IMR-90 (cell line): ENCODE measurements at regions not wholly inside any gene's neighbourhood (a gene's known extent, or its start where the extent isn't known, plus 50 kb on each side); places are given as distances from the start of the nearest gene placed in this dataset.

ENCODE experiments used
- ATAC-seq: fragments of 200-7000 bp; cut with Tn5 transposase; 2 replicates; pipeline ENCODE4 v1.9.1; 2020; ENCODE audit warnings: low read depth, mild to moderate bottlenecking, moderate library complexity
- BruUV-seq: library from RNA; stranded (reverse); fragments of 400-500 nt; replicated peaks from 2 replicates; lab custom pipeline; 2021; lab: Mats Ljungman, UMichigan
- CTCF ChIA-PET: fragments of 300-600 bp; formaldehyde crosslinking; extraction: SDS; loops from one replicate; lab custom pipeline; 2021; ENCODE audit warnings: antibody characterized with exemption; lab: Yijun Ruan, JAX
- POLR2A ChIA-PET: fragments of 300-600 bp; sonication (Branson Sonifier 250); formaldehyde crosslinking; loops from one replicate; lab custom pipeline; 2022; ENCODE audit warnings: antibody characterized with exemption; ENCODE audit not compliant: unreplicated experiment; lab: Charles Lee
- DNase-seq: peaks from one replicate; pipeline ENCODE4 v3.0.0; 2013
- H2AFZ ChIP-seq: replicated peaks from 2 replicates; pipeline ENCODE3; 2013; ENCODE audit warnings: low read length, mild to moderate bottlenecking; ENCODE audit not compliant: poor library complexity
- H2AK5ac ChIP-seq: 2 replicates; pipeline ENCODE4 v1.6.1; 2013; ENCODE audit warnings: low read depth, low read length, inconsistent platforms
- H2AK9ac ChIP-seq: replicated peaks from 2 replicates; pipeline ENCODE3; 2013; ENCODE audit warnings: mild to moderate bottlenecking, low read depth, low read length, moderate library complexity; ENCODE audit not compliant: poor library complexity
- H2BK120ac ChIP-seq: 2 replicates; pipeline ENCODE4 v1.6.1; 2013; ENCODE audit warnings: low read depth, low read length, inconsistent platforms
- H2BK15ac ChIP-seq: 3 replicates; pipeline ENCODE4 v1.6.1; 2013; ENCODE audit warnings: low read depth, low read length, inconsistent platforms
- H2BK20ac ChIP-seq: 2 replicates; pipeline ENCODE4 v1.6.1; 2013; ENCODE audit warnings: low read depth, mild to moderate bottlenecking, inconsistent platforms, low read length, moderate library complexity
- H2BK5ac ChIP-seq: 2 replicates; pipeline ENCODE4 v1.6.1; 2013; ENCODE audit warnings: mild to moderate bottlenecking, low read depth, low read length, inconsistent platforms; ENCODE audit not compliant: poor library complexity, severe bottlenecking
- H3K14ac ChIP-seq: replicated peaks from 2 replicates; pipeline ENCODE4 v1.6.1; 2013; ENCODE audit warnings: low read depth, low read length, inconsistent platforms
- H3K18ac ChIP-seq: 2 replicates; pipeline ENCODE4 v1.6.1; 2013; ENCODE audit warnings: low read depth, low read length, control low read depth
- H3K23ac ChIP-seq: 2 replicates; pipeline ENCODE4 v1.6.1; 2013; ENCODE audit warnings: low read depth, low read length, inconsistent platforms
- H3K27ac ChIP-seq: 2 replicates; pipeline ENCODE4 v1.5.1; 2013; ENCODE audit warnings: mild to moderate bottlenecking, control low read depth, low read length; ENCODE audit not compliant: insufficient read depth
- H3K27me3 ChIP-seq: 2 replicates; pipeline ENCODE4 v1.6.1; 2013; ENCODE audit warnings: low read length; ENCODE audit not compliant: control insufficient read depth, insufficient read depth
- H3K36me3 ChIP-seq: 2 replicates; pipeline ENCODE4 v1.6.1; 2013; ENCODE audit warnings: low read length, mixed read lengths; ENCODE audit not compliant: control insufficient read depth, insufficient read depth
- H3K4ac ChIP-seq: 2 replicates; pipeline ENCODE4 v1.6.1; 2013; ENCODE audit warnings: low read depth, low read length, inconsistent platforms
- H3K4me1 ChIP-seq: 2 replicates; pipeline ENCODE4 v1.6.1; 2013; ENCODE audit warnings: low read length, mixed read lengths; ENCODE audit not compliant: control insufficient read depth, insufficient read depth
- H3K4me2 ChIP-seq: 2 replicates; pipeline ENCODE4 v1.6.1; 2013; ENCODE audit warnings: low read depth, mild to moderate bottlenecking, control low read depth, low read length, moderate library complexity
- H3K4me3 ChIP-seq: 2 replicates; pipeline ENCODE4 v1.5.1; 2013; ENCODE audit warnings: low read depth, mild to moderate bottlenecking, control low read depth, low read length, moderate library complexity; ENCODE audit not compliant: insufficient read depth
- H3K56ac ChIP-seq: 2 replicates; pipeline ENCODE4 v1.6.1; 2013; ENCODE audit warnings: low read length, inconsistent platforms; ENCODE audit not compliant: insufficient read depth; ENCODE audit errors: extremely low read depth
- H3K79me1 ChIP-seq, 2 experiments: 2 replicates each; pipeline ENCODE4 v1.6.1; 2013; ENCODE audit warnings: low read length in 2 of 2, inconsistent platforms in 1 of 2, low read depth in 1 of 2
- H3K9ac ChIP-seq: 2 replicates; pipeline ENCODE4 v1.6.1; 2013; ENCODE audit warnings: low read depth, low read length, control low read depth
- H3K9me1 ChIP-seq: 2 replicates; pipeline ENCODE4 v1.6.1; 2013; ENCODE audit warnings: low read length, inconsistent platforms; ENCODE audit not compliant: insufficient read depth
- H3K9me3 ChIP-seq: 2 replicates; pipeline ENCODE4 v1.6.1; 2013; ENCODE audit warnings: low read length; ENCODE audit not compliant: control insufficient read depth, insufficient read depth
- H4K20me1 ChIP-seq: 2 replicates; pipeline ENCODE4 v1.6.1; 2013; ENCODE audit warnings: low read length, inconsistent platforms; ENCODE audit not compliant: insufficient read depth
- H4K5ac ChIP-seq: 2 replicates; pipeline ENCODE4 v1.6.1; 2013; ENCODE audit warnings: mild to moderate bottlenecking, low read depth, low read length, control low read depth
- H4K8ac ChIP-seq, 2 experiments: 2 replicates each; pipeline ENCODE4 v1.6.1; 2013; ENCODE audit warnings: low read depth in 2 of 2, low read length in 2 of 2, control low read depth in 1 of 2, inconsistent platforms in 1 of 2
- H4K91ac ChIP-seq: 2 replicates; pipeline ENCODE4 v1.6.1; 2013; ENCODE audit warnings: low read depth, low read length, inconsistent platforms; ENCODE audit not compliant: insufficient read depth
- CTCF ChIP-seq: conservative IDR thresholded peaks from 2 replicates; pipeline ENCODE4 v1.5.1; 2012; ENCODE audit warnings: mild to moderate bottlenecking, low read depth, low read length, improper control_type of control experiment
- MAFK ChIP-seq: IDR thresholded peaks from 2 replicates; pipeline ENCODE4 v1.6.1; 2012; ENCODE audit warnings: low read depth, low read length, improper control_type of control experiment
- MAZ ChIP-seq: IDR thresholded peaks from 2 replicates; pipeline ENCODE4 v1.6.1; 2012; ENCODE audit warnings: low read depth, mild to moderate bottlenecking, low read length, improper control_type of control experiment, moderate library complexity, borderline replicate concordance
- NFE2L2 ChIP-seq: fragments of 150-350 bp; IDR thresholded peaks from 2 replicates; pipeline ENCODE4 v1.6.1; 2016; ENCODE audit warnings: low read depth, mild to moderate bottlenecking, low read length
- POLR2A ChIP-seq: IDR thresholded peaks from 2 replicates; pipeline ENCODE4 v1.6.1; 2012; ENCODE audit warnings: mild to moderate bottlenecking, low read depth, low read length
- SMC3 ChIP-seq: fragments of 150-350 bp; IDR thresholded peaks from 2 replicates; pipeline ENCODE4 v1.6.1; 2016; ENCODE audit warnings: low read depth, mild to moderate bottlenecking, antibody characterized with exemption, low read length, moderate library complexity
- WGBS, 2 experiments: methylation state at CpG; one replicate each; pipeline versions ENCODE4 v1.1.5 to v1.1.7; 2013; ENCODE audit warnings: missing lambda C conversion rate in 2 of 2; ENCODE audit not compliant: insufficient read length in 1 of 2; ENCODE audit errors: extremely low coverage in 2 of 2; 5-methylcytosine and 5-hydroxymethylcytosine counted together
- dilution Hi-C: fragments of 300-500 bp; cut with HindIII; formaldehyde crosslinking; loops from one replicate; pipeline ENCODE4 v1.14.3; 2018; ENCODE audit warnings: low sequenced_read_pairs; ENCODE audit not compliant: unreplicated experiment
- in situ Hi-C: fragments of 300-500 bp; cut with MboI; formaldehyde crosslinking; loops from 3 replicates; pipeline ENCODE4 v1.14.3; 2019; ENCODE audit warnings: low sequenced_read_pairs, inconsistent platforms, mixed read lengths
- intact Hi-C: fragments of 100-400 bp; cut with micrococcal nuclease; formaldehyde crosslinking; loops from 2 replicates; pipeline ENCODE4 v1.10.0; 2022
- TF ChIP-seq, protein P1 (sequence below): fragments of 150-350 bp; IDR thresholded peaks from 2 replicates; pipeline ENCODE4 v1.6.1; 2016; ENCODE audit warnings: low read depth, mild to moderate bottlenecking, low read length, moderate library complexity, borderline replicate concordance

DNA sequence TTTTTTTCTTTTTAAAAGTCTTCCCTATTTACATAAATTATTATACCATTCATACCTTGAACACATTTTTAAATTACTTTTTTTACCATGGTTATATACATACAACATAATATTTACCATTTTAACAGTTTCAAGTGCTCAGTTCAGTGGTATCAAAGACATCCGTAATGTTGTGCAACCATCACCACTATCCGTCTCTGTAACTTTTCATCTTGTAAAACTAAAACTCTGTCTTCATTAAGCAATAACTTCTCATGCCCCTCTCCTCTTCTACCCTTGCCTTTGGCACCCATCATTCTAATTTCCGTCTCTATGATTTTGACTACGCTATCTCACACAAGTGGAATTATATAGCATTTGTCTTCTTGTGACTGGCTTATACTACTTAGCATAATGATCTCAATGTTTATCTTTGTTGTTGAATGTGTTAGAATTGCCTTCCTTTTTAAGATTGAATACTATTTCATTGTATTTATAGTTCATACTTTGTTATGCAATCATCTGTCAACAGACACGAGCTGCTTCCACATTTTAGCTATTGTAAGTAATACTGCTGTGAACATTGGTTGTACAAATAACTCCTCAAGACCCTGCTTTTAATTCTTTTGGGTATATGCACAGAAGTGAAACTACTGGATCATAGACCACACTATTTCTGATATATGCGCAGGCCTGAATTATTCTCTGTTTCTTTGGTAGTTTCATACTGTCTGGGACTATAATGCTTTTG lies 689.5 kb upstream of the NCAM2 start:
- no peak overlapping the region for H3K27ac ChIP-seq
- no peak overlapping the region for H3K4me3 ChIP-seq
- 20% methylated on average over 1 of the region's 6 CpGs; no CpG with 5 or more reads in 1 of the 2 experiments for WGBS, 2 experiments
- H3K18ac ChIP-seq = no peak overlapping the region
- DNase-seq = no peak
- H3K23ac ChIP-seq = no peak overlapping the region
- no peak overlapping the region for H2BK5ac ChIP-seq
- no TSS peak for BruUV-seq
- H3K9me3 ChIP-seq = peaks cover 1% of the 10 kb centered on the region; the same call in 1 of the 2 replicates
- H2AK5ac ChIP-seq = no peak overlapping the region
- H3K9me1 ChIP-seq = no peaks in the 10 kb centered on the region
- H3K9ac ChIP-seq = no peak overlapping the region
- H2BK120ac ChIP-seq = no peak overlapping the region
- H2AK9ac ChIP-seq = no peak overlapping the region
- intact Hi-C loops = no loop called here
- no peak for ATAC-seq
- H3K4me1 ChIP-seq = no peaks in the 10 kb centered on the region
- ChIA-PET POLR2A (no interaction called here), CTCF (no interaction called here)
- dilution Hi-C loops = no loop called here
- no peaks in the 10 kb centered on the region for H3K27me3 ChIP-seq
- no peak overlapping the region for H2BK20ac ChIP-seq
- H3K14ac ChIP-seq = no peak overlapping the region
- H3K36me3 ChIP-seq = no peaks in the 10 kb centered on the region
- H3K4ac ChIP-seq = no peak overlapping the region
- H3K56ac ChIP-seq = no peak overlapping the region
- no peak overlapping the region for H3K4me2 ChIP-seq
- no peak overlapping the region for H4K8ac ChIP-seq
- H3K79me1 ChIP-seq = no peaks in the 10 kb centered on the region
- H4K91ac ChIP-seq = no peak overlapping the region
- in situ Hi-C loops = no loop called here
- H4K20me1 ChIP-seq = no peaks in the 10 kb centered on the region
- H4K5ac ChIP-seq = no peak overlapping the region
- no peak overlapping the region for H2AFZ ChIP-seq
- H2BK15ac ChIP-seq = no peak overlapping the region
- no peak for TF ChIP-seq MAFK
- TF ChIP-seq MAZ = no peak
- TF ChIP-seq POLR2A = no peak
- TF ChIP-seq NFE2L2 = no peak
- no peak for TF ChIP-seq CTCF
- no peak for TF ChIP-seq SMC3
- TF ChIP-seq, protein P1, sequence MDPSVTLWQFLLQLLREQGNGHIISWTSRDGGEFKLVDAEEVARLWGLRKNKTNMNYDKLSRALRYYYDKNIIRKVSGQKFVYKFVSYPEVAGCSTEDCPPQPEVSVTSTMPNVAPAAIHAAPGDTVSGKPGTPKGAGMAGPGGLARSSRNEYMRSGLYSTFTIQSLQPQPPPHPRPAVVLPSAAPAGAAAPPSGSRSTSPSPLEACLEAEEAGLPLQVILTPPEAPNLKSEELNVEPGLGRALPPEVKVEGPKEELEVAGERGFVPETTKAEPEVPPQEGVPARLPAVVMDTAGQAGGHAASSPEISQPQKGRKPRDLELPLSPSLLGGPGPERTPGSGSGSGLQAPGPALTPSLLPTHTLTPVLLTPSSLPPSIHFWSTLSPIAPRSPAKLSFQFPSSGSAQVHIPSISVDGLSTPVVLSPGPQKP = no peak
